ENCODE measurements at regions not wholly inside any gene's neighbourhood (a gene's known extent, or its start where the extent isn't known, plus 50 kb on each side); places are given as distances from the start of the nearest gene placed in this dataset.

- 79% methylated on average over 5 of the region's 5 CpGs for WGBS
- no peak for TF ChIP-seq POLR2AphosphoS5 (IDR thresholded peaks at IDR 0.05)
- no peak for TF ChIP-seq POLR2A (IDR thresholded peaks at IDR 0.05)
- TF ChIP-seq, protein P1, sequence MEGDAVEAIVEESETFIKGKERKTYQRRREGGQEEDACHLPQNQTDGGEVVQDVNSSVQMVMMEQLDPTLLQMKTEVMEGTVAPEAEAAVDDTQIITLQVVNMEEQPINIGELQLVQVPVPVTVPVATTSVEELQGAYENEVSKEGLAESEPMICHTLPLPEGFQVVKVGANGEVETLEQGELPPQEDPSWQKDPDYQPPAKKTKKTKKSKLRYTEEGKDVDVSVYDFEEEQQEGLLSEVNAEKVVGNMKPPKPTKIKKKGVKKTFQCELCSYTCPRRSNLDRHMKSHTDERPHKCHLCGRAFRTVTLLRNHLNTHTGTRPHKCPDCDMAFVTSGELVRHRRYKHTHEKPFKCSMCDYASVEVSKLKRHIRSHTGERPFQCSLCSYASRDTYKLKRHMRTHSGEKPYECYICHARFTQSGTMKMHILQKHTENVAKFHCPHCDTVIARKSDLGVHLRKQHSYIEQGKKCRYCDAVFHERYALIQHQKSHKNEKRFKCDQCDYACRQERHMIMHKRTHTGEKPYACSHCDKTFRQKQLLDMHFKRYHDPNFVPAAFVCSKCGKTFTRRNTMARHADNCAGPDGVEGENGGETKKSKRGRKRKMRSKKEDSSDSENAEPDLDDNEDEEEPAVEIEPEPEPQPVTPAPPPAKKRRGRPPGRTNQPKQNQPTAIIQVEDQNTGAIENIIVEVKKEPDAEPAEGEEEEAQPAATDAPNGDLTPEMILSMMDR (IDR thresholded peaks at IDR 0.05), result no peak
- no peak for TF ChIP-seq EP300 (IDR thresholded peaks at IDR 0.05)
- Histone ChIP-seq H3K27me3 (no peaks in the 10 kb centered on the region), H3K4me1 (no peaks in the 10 kb centered on the region), H3K27ac (no peak overlapping the region), H3K9me3 (no peaks in the 10 kb centered on the region), H3K36me3 (no peaks in the 10 kb centered on the region), H3K4me3 (no peak overlapping the region)
- DNase-seq (ENCODE audit: low spot score in 2 of 2), result no peak
Observed at GRCh38 chr6:98560841-98561240, 273.5 kb upstream of the POU3F2 start.

GRCh38 chr6:98566126-98566525 is 268.2 kb upstream of the POU3F2 start:
- H3K4me3 ChIP-seq, result no peak overlapping the region
- no peaks in the 10 kb centered on the region for H3K9me3 ChIP-seq
- WGBS, result 50% methylated on average over 1 of the region's 1 CpG
- DNase-seq (ENCODE audit: low spot score in 2 of 2), result no peak
- no peaks in the 10 kb centered on the region for H3K4me1 ChIP-seq
- H3K27me3 ChIP-seq, result no peaks in the 10 kb centered on the region
- TF ChIP-seq POLR2AphosphoS5 (IDR thresholded peaks at IDR 0.05), result no peak
- TF ChIP-seq, protein P1 (IDR thresholded peaks at IDR 0.05), result no peak
- no peak for TF ChIP-seq POLR2A (IDR thresholded peaks at IDR 0.05)
- no peak for TF ChIP-seq EP300 (IDR thresholded peaks at IDR 0.05)
- no peaks in the 10 kb centered on the region for H3K36me3 ChIP-seq
- H3K27ac ChIP-seq, result no peak overlapping the region

GRCh38 chr6:98572579-98572978 is 261.8 kb upstream of the POU3F2 start:
- no peak for DNase-seq (ENCODE audit: low spot score in 2 of 2)
- Histone ChIP-seq H3K36me3 (no peaks in the 10 kb centered on the region), H3K9me3 (no peaks in the 10 kb centered on the region), H3K4me1 (no peaks in the 10 kb centered on the region), H3K27me3 (no peaks in the 10 kb centered on the region), H3K27ac (no peak overlapping the region), H3K4me3 (no peak overlapping the region)
- 86% methylated on average over 1 of the region's 1 CpG for WGBS
- TF ChIP-seq POLR2A (IDR thresholded peaks at IDR 0.05) (no peak), POLR2AphosphoS5 (IDR thresholded peaks at IDR 0.05) (no peak), EP300 (IDR thresholded peaks at IDR 0.05) (no peak)
- TF ChIP-seq, protein P1 (IDR thresholded peaks at IDR 0.05), result no peak

GRCh38 chr6:98574984-98575383 is 259.4 kb upstream of the POU3F2 start:
- 28% methylated on average over 5 of the region's 5 CpGs for WGBS

GRCh38 chr6:98576791-98577190 is 257.6 kb upstream of the POU3F2 start:
- Histone ChIP-seq H3K4me3 (no peak overlapping the region), H3K27me3 (no peaks in the 10 kb centered on the region), H3K4me1 (no peaks in the 10 kb centered on the region), H3K9me3 (no peaks in the 10 kb centered on the region), H3K27ac (no peak overlapping the region), H3K36me3 (no peaks in the 10 kb centered on the region)
- no peak for DNase-seq (ENCODE audit: low spot score in 2 of 2)
- TF ChIP-seq POLR2A (IDR thresholded peaks at IDR 0.05), result no peak
- no peak for TF ChIP-seq POLR2AphosphoS5 (IDR thresholded peaks at IDR 0.05)
- TF ChIP-seq, protein P1 (IDR thresholded peaks at IDR 0.05), result no peak
- TF ChIP-seq EP300 (IDR thresholded peaks at IDR 0.05), result no peak

More at GRCh38 chr6:98574984-98575383, 259.4 kb upstream of the POU3F2 start:
- TF ChIP-seq POLR2AphosphoS5 (IDR thresholded peaks at IDR 0.05) (no peak), POLR2A (IDR thresholded peaks at IDR 0.05) (no peak), EP300 (IDR thresholded peaks at IDR 0.05) (no peak)
- TF ChIP-seq, protein P1 (IDR thresholded peaks at IDR 0.05), result no peak
- no peak for DNase-seq (ENCODE audit: low spot score in 2 of 2)
- no peak overlapping the region for H3K4me3 ChIP-seq
- H3K27me3 ChIP-seq, result no peaks in the 10 kb centered on the region
- H3K36me3 ChIP-seq, result no peaks in the 10 kb centered on the region
- no peaks in the 10 kb centered on the region for H3K4me1 ChIP-seq
- H3K27ac ChIP-seq, result no peak overlapping the region
- no peaks in the 10 kb centered on the region for H3K9me3 ChIP-seq
